PC-9 (cell line): ENCODE measurements at regions not wholly inside any gene's neighbourhood (a gene's known extent, or its start where the extent isn't known, plus 50 kb on each side); places are given as distances from the start of the nearest gene placed in this dataset.

Experiments
- EZH2 ChIP-seq: fragments of 200-600 bp; sonication (generic); IDR thresholded peaks from 2 replicates; pipeline ENCODE4 v1.8.0; 2017; ENCODE audit warnings: antibody characterized with exemption, low read depth
- TF ChIP-seq, protein P1 (sequence below): fragments of 200-600 bp; sonication (generic); conservative IDR thresholded peaks from 2 replicates; pipeline ENCODE4 v1.6.1; 2017; ENCODE audit warnings: mixed run types, antibody characterized with exemption, mild to moderate bottlenecking, moderate library complexity

DNA sequence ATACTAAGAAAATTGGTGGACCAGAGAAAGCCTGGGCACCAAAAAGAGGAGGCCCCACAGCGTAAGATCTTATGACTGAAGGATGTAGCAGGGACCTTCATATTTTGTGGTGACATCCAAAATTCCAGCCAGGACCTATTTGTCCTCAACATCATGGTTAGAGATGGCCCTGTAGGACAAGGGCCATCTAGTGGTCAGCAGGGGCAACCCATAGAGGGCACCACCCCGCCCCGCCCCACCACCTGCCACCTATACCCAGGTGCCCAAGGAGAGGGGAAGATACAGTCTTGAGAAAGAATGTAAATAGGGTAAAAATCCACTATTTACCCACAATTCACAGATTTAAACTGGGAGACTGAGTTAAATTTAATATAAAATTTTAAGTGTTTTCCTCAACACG is 59.6 kb upstream of the TMEM163 start:
- TF ChIP-seq, protein P1, sequence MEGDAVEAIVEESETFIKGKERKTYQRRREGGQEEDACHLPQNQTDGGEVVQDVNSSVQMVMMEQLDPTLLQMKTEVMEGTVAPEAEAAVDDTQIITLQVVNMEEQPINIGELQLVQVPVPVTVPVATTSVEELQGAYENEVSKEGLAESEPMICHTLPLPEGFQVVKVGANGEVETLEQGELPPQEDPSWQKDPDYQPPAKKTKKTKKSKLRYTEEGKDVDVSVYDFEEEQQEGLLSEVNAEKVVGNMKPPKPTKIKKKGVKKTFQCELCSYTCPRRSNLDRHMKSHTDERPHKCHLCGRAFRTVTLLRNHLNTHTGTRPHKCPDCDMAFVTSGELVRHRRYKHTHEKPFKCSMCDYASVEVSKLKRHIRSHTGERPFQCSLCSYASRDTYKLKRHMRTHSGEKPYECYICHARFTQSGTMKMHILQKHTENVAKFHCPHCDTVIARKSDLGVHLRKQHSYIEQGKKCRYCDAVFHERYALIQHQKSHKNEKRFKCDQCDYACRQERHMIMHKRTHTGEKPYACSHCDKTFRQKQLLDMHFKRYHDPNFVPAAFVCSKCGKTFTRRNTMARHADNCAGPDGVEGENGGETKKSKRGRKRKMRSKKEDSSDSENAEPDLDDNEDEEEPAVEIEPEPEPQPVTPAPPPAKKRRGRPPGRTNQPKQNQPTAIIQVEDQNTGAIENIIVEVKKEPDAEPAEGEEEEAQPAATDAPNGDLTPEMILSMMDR = peak; percentile 62
- no peak for TF ChIP-seq EZH2
